Thymus (tissue), 11 donors: ENCODE measurements at regions not wholly inside any gene's neighbourhood (a gene's known extent, or its start where the extent isn't known, plus 50 kb on each side); places are given as distances from the start of the nearest gene placed in this dataset.
"Not testable (repeated sequence)": the region's sequence is repeated elsewhere in the genome, so short reads cannot be mapped to it uniquely, and the experiment has no call there.

Source experiments
- DNase-seq, 9 donors: peaks; one replicate each; pipeline ENCODE4 v3.0.0-alpha.2; 2013; ENCODE audit warnings: low spot score in 9 of 9, low read depth in 6 of 9, missing footprints in 1 of 9
- H3K27ac ChIP-seq, 2 donors: one replicate each; pipeline ENCODE4 v1.5.1; 2013; ENCODE audit warnings: control low read depth in 1 of 2, low read depth in 1 of 2, low read length in 1 of 2, mild to moderate bottlenecking in 1 of 2, moderate library complexity in 1 of 2
- H3K27me3 ChIP-seq, 2 donors: one replicate each; pipeline ENCODE4 v1.5.1; 2013; ENCODE audit warnings: low read length in 1 of 2; ENCODE audit not compliant: control insufficient read depth in 2 of 2, insufficient read depth in 1 of 2
- H3K36me3 ChIP-seq, 2 donors: one replicate each; pipeline ENCODE4 v1.5.1; 2013; ENCODE audit warnings: low read length in 1 of 2, mild to moderate bottlenecking in 1 of 2, moderate library complexity in 1 of 2; ENCODE audit not compliant: control insufficient read depth in 2 of 2, insufficient read depth in 2 of 2
- H3K4me1 ChIP-seq, 2 donors: one replicate each; pipeline ENCODE4 v1.5.1; 2013; ENCODE audit warnings: low read length in 2 of 2; ENCODE audit not compliant: control insufficient read depth in 2 of 2, insufficient read depth in 2 of 2
- H3K4me3 ChIP-seq, 2 donors: one replicate each; pipeline ENCODE4 v1.5.1; 2013; ENCODE audit warnings: low read length in 2 of 2, control low read depth in 1 of 2, mild to moderate bottlenecking in 1 of 2
- H3K9me3 ChIP-seq, 2 donors: one replicate each; pipeline ENCODE4 v1.5.1; 2013; ENCODE audit warnings: low read length in 1 of 2, mild to moderate bottlenecking in 1 of 2; ENCODE audit not compliant: control insufficient read depth in 2 of 2, insufficient read depth in 1 of 2
- WGBS: extraction: QIAGEN DNeasy Blood & Tissue Kit; methylation state at CpG from one replicate; pipeline ENCODE4 v1.1.7; 2013; 5-methylcytosine and 5-hydroxymethylcytosine counted together
- donor health status: healthy.

- no peak overlapping the region for H3K27ac ChIP-seq
- no peak overlapping the region for H3K4me3 ChIP-seq
- DNase-seq = no peak
- H3K27me3 ChIP-seq = no peaks in the 10 kb centered on the region
- H3K4me1 ChIP-seq = no peaks in the 10 kb centered on the region
- no peaks in the 10 kb centered on the region for H3K36me3 ChIP-seq
- 95% methylated on average over 5 of the region's 5 CpGs for WGBS
- no peaks in the 10 kb centered on the region for H3K9me3 ChIP-seq
Observed at GRCh38 chr10:33478089-33478674, 143.7 kb upstream of the NRP1 start.

GRCh38 chr10:33477291-33478088, 143.0 kb upstream of the NRP1 start:
- Histone ChIP-seq H3K9me3 (no peaks in the 10 kb centered on the region), H3K27me3 (no peaks in the 10 kb centered on the region), H3K36me3 (no peaks in the 10 kb centered on the region), H3K4me3 (no peak overlapping the region), H3K4me1 (no peaks in the 10 kb centered on the region), H3K27ac (no peak overlapping the region)
- 92% methylated on average over 7 of the region's 7 CpGs for WGBS
- DNase-seq = no peak

- Histone ChIP-seq H3K9me3 (no peaks in the 10 kb centered on the region), H3K36me3 (no peaks in the 10 kb centered on the region), H3K4me1 (no peaks in the 10 kb centered on the region), H3K27me3 (no peaks in the 10 kb centered on the region), H3K4me3 (no peak overlapping the region), H3K27ac (no peak overlapping the region)
- no peak for DNase-seq
- WGBS = 95% methylated on average over 13 of the region's 13 CpGs
Observed at GRCh38 chr10:33476757-33477273, 142.3 kb upstream of the NRP1 start.

GRCh38 chr10:33473688-33474087, 139.2 kb upstream of the NRP1 start:
- Histone ChIP-seq H3K27ac (no peak overlapping the region), H3K4me1 (no peaks in the 10 kb centered on the region), H3K4me3 (no peak overlapping the region), H3K9me3 (no peaks in the 10 kb centered on the region), H3K27me3 (no peaks in the 10 kb centered on the region), H3K36me3 (no peaks in the 10 kb centered on the region)
- DNase-seq = no peak
- WGBS = 92% methylated on average over 3 of the region's 3 CpGs

- not testable (repeated sequence) for H3K27ac ChIP-seq, H3K9me3 ChIP-seq, H3K4me3 ChIP-seq, H3K4me1 ChIP-seq, H3K36me3 ChIP-seq, DNase-seq, H3K27me3 ChIP-seq
- 96% methylated on average over 28 of the region's 28 CpGs for WGBS
Observed at GRCh38 chr10:33468006-33468405, 133.5 kb upstream of the NRP1 start.

GRCh38 chr10:33465747-33466146, 131.3 kb upstream of the NRP1 start:
- Histone ChIP-seq H3K4me3 (no peak overlapping the region), H3K27ac (no peak overlapping the region), H3K27me3 (no peaks in the 10 kb centered on the region), H3K36me3 (no peaks in the 10 kb centered on the region), H3K4me1 (no peaks in the 10 kb centered on the region), H3K9me3 (no peaks in the 10 kb centered on the region)
- DNase-seq = no peak

GRCh38 chr10:33463011-33463410, 128.5 kb upstream of the NRP1 start:
- Histone ChIP-seq H3K4me3 (no peak overlapping the region), H3K4me1 (no peaks in the 10 kb centered on the region), H3K27me3 (no peaks in the 10 kb centered on the region), H3K9me3 (no peaks in the 10 kb centered on the region), H3K36me3 (no peaks in the 10 kb centered on the region), H3K27ac (no peak overlapping the region)
- 96% methylated on average over 4 of the region's 4 CpGs for WGBS
- DNase-seq = no peak

- no peaks in the 10 kb centered on the region for H3K9me3 ChIP-seq
- H3K36me3 ChIP-seq = no peaks in the 10 kb centered on the region
- H3K4me3 ChIP-seq = no peak overlapping the region
- no peak for DNase-seq
- H3K4me1 ChIP-seq = no peaks in the 10 kb centered on the region
- WGBS = 94% methylated on average over 2 of the region's 2 CpGs
- no peak overlapping the region for H3K27ac ChIP-seq
- no peaks in the 10 kb centered on the region for H3K27me3 ChIP-seq
Observed at GRCh38 chr10:33461295-33461640, 126.8 kb upstream of the NRP1 start.

- H3K27me3 ChIP-seq = no peaks in the 10 kb centered on the region
- H3K36me3 ChIP-seq = no peaks in the 10 kb centered on the region
- H3K4me1 ChIP-seq = no peaks in the 10 kb centered on the region
- 89% methylated on average over 5 of the region's 5 CpGs for WGBS
- no peak overlapping the region for H3K27ac ChIP-seq
- H3K4me3 ChIP-seq = no peak overlapping the region
- no peak for DNase-seq
- H3K9me3 ChIP-seq = no peaks in the 10 kb centered on the region
Observed at GRCh38 chr10:33460505-33461294, 126.2 kb upstream of the NRP1 start.
